NCI-H446 treated with DMSO at 0.1 percent for 48 hours (cell line): ENCODE measurements at regions not wholly inside any gene's neighbourhood (a gene's known extent, or its start where the extent isn't known, plus 50 kb on each side); places are given as distances from the start of the nearest gene placed in this dataset.
"Not testable (repeated sequence)": the region's sequence is repeated elsewhere in the genome, so short reads cannot be mapped to it uniquely, and the experiment has no call there.

Experiments
- DNase-seq: peaks from one replicate; lab custom pipeline; 2025; lab: John Stamatoyannopoulos, UW

- DNase-seq, result no peak
Observed at GRCh38 chr6:80921861-80922460, 815.5 kb downstream of the BCKDHB start.

GRCh38 chr6:80907831-80908230 lies 801.4 kb downstream of the BCKDHB start:
- DNase-seq, result no peak

GRCh38 chr6:80903711-80904110 lies 797.2 kb downstream of the BCKDHB start:
- DNase-seq, result no peak

GRCh38 chr6:80886475-80886874 lies 780.0 kb downstream of the BCKDHB start:
- DNase-seq, result no peak

- no peak for DNase-seq
Observed at GRCh38 chr6:80872951-80873308, 766.5 kb downstream of the BCKDHB start.

GRCh38 chr6:80872199-80872950 lies 765.9 kb downstream of the BCKDHB start:
- peak; percentile 63 for DNase-seq

GRCh38 chr6:80862756-80863155 lies 756.3 kb downstream of the BCKDHB start:
- peak; percentile 4 for DNase-seq

GRCh38 chr6:80860107-80860506 lies 753.6 kb downstream of the BCKDHB start:
- DNase-seq, result no peak

GRCh38 chr6:80847973-80848372 lies 741.5 kb downstream of the BCKDHB start:
- not testable (repeated sequence) for DNase-seq

- no peak for DNase-seq
Observed at GRCh38 chr6:80832337-80832736, 725.9 kb downstream of the BCKDHB start.

- DNase-seq, result no peak
Observed at GRCh38 chr6:80793411-80793810, 686.9 kb downstream of the BCKDHB start.

- no peak for DNase-seq
Observed at GRCh38 chr6:80792151-80792550, 685.7 kb downstream of the BCKDHB start.

GRCh38 chr6:80789912-80790570 lies 683.6 kb downstream of the BCKDHB start:
- peak; percentile 18 for DNase-seq

- DNase-seq, result not testable (repeated sequence)
Observed at GRCh38 chr6:80783271-80783670, 676.8 kb downstream of the BCKDHB start.

GRCh38 chr6:80771941-80772340 lies 665.5 kb downstream of the BCKDHB start:
- no peak for DNase-seq

- DNase-seq, result no peak
Observed at GRCh38 chr6:80769106-80769505, 662.6 kb downstream of the BCKDHB start.

GRCh38 chr6:80767808-80768207 lies 661.3 kb downstream of the BCKDHB start:
- peak; percentile 15 for DNase-seq

GRCh38 chr6:80744213-80744612 lies 637.7 kb downstream of the BCKDHB start:
- DNase-seq, result no peak

GRCh38 chr6:80742481-80742880 lies 636.0 kb downstream of the BCKDHB start:
- DNase-seq, result no peak

- DNase-seq, result no peak
Observed at GRCh38 chr6:80733641-80734040, 627.2 kb downstream of the BCKDHB start.

GRCh38 chr6:80728830-80729229 lies 622.4 kb downstream of the BCKDHB start:
- no peak for DNase-seq

- DNase-seq, result no peak
Observed at GRCh38 chr6:80728101-80728750, 621.8 kb downstream of the BCKDHB start.
